Lower leg skin (tissue), 4 donors: ENCODE measurements at regions not wholly inside any gene's neighbourhood (a gene's known extent, or its start where the extent isn't known, plus 50 kb on each side); places are given as distances from the start of the nearest gene placed in this dataset.

Experiments
- DNase-seq, 2 donors: peaks; one replicate each; pipeline ENCODE4 v3.0.0-alpha.2; 2019; ENCODE audit warnings: low spot score in 2 of 2
- H3K4me3 ChIP-seq: fragments of 200-600 bp; sonication (generic); 2 replicates; pipeline ENCODE4 v1.5.1; 2017; ENCODE audit warnings: mild to moderate bottlenecking, low read depth; ENCODE audit not compliant: poor library complexity, severe bottlenecking
- CTCF ChIP-seq, 3 donors: fragments of 450-650 bp; IDR thresholded peaks; one replicate each; pipeline ENCODE4 v1.5.1; 2016; ENCODE audit warnings: antibody characterized with exemption in 3 of 3, mild to moderate bottlenecking in 3 of 3, moderate library complexity in 2 of 3
- POLR2A ChIP-seq, 2 donors: fragments of 450-650 bp; IDR thresholded peaks; one replicate each; pipeline ENCODE4 v1.6.1; 2016 to 2017; ENCODE audit warnings: antibody characterized with exemption in 2 of 2, mild to moderate bottlenecking in 1 of 2, moderate library complexity in 1 of 2
- WGBS, 2 donors: methylation state at CpG; one replicate each; pipeline ENCODE4 v1.1.5; 2018; 5-methylcytosine and 5-hydroxymethylcytosine counted together
- intact Hi-C: fragments of 100-400 bp; cut with DNase I; formaldehyde crosslinking; loops from one replicate; pipeline ENCODE4 v1.15.0; 2023; ENCODE audit warnings: low total_unique reads

- 59 to 67% methylated on average over 5 of the region's 5 CpGs for WGBS, 2 donors
- TF ChIP-seq POLR2A (IDR thresholded peaks at IDR 0.05) (no peak), CTCF (IDR thresholded peaks at IDR 0.05) (no peak)
- no peak overlapping the region for H3K4me3 ChIP-seq
- DNase-seq = no peak
- intact Hi-C loops = no loop called here
Measured at GRCh38 chr2:147490401-147491261, 354.2 kb upstream of the ACVR2A start.

- TF ChIP-seq CTCF (IDR thresholded peaks at IDR 0.05) = no peak
- TF ChIP-seq POLR2A (IDR thresholded peaks at IDR 0.05) = no peak
- H3K4me3 ChIP-seq = no peak overlapping the region
- intact Hi-C loops = no loop called here
- 85 to 93% methylated on average over 3 of the region's 3 CpGs for WGBS, 2 donors
- no peak for DNase-seq
Measured at GRCh38 chr2:147488472-147488871, 356.4 kb upstream of the ACVR2A start.

- H3K4me3 ChIP-seq = no peak overlapping the region
- TF ChIP-seq CTCF (IDR thresholded peaks at IDR 0.05) (no peak), POLR2A (IDR thresholded peaks at IDR 0.05) (no peak)
- DNase-seq = no peak
- intact Hi-C loops = no loop called here
- 78 to 91% methylated on average over 2 of the region's 2 CpGs for WGBS, 2 donors
Measured at GRCh38 chr2:147487978-147488289, 356.9 kb upstream of the ACVR2A start.

GRCh38 chr2:147487286-147487977 is 357.4 kb upstream of the ACVR2A start:
- TF ChIP-seq POLR2A (IDR thresholded peaks at IDR 0.05) (no peak), CTCF (IDR thresholded peaks at IDR 0.05) (no peak)

GRCh38 chr2:147485210-147485851 is 359.5 kb upstream of the ACVR2A start:
- intact Hi-C loops = no loop called here
- no peak for DNase-seq
- TF ChIP-seq POLR2A (IDR thresholded peaks at IDR 0.05) (no peak), CTCF (IDR thresholded peaks at IDR 0.05) (no peak)
- no peak overlapping the region for H3K4me3 ChIP-seq

More at GRCh38 chr2:147487286-147487977, 357.4 kb upstream of the ACVR2A start:
- H3K4me3 ChIP-seq = no peak overlapping the region
- DNase-seq = no peak
- WGBS, 2 donors = 64 to 69% methylated on average over 3 of the region's 3 CpGs
- intact Hi-C loops = no loop called here
